Activated CD4-positive, alpha-beta T cell treated with anti-CD3 and anti-CD28 coated beads, Interleukin-2, amount 10 ng/mL, durations not matched to agents 24 days and 14 days (primary cell): ENCODE measurements at regions not wholly inside any gene's neighbourhood (a gene's known extent, or its start where the extent isn't known, plus 50 kb on each side); places are given as distances from the start of the nearest gene placed in this dataset.

Experiments
- DNase-seq: peaks from one replicate; pipeline ENCODE4 v3.0.0; 2022
- H3K27ac Mint-ChIP-seq: one replicate; pipeline ENCODE4 v1.8.0; 2022; ENCODE audit warnings: mild to moderate bottlenecking, mixed read lengths
- H3K27me3 Mint-ChIP-seq: one replicate; pipeline ENCODE4 v1.8.0; 2022; ENCODE audit warnings: mixed read lengths
- H3K36me3 Mint-ChIP-seq: one replicate; pipeline ENCODE4 v1.8.0; 2022; ENCODE audit warnings: low read depth, mild to moderate bottlenecking, mixed read lengths
- H3K4me1 Mint-ChIP-seq: one replicate; pipeline ENCODE4 v1.8.0; 2021; ENCODE audit warnings: mixed read lengths
- H3K4me3 Mint-ChIP-seq: one replicate; pipeline ENCODE4 v1.8.0; 2022; ENCODE audit warnings: mild to moderate bottlenecking, moderate library complexity, mixed read lengths
- H3K9me3 Mint-ChIP-seq: one replicate; pipeline ENCODE4 v1.8.0; 2021; ENCODE audit warnings: mixed read lengths
- intact Hi-C: fragments of 100-400 bp; cut with micrococcal nuclease; formaldehyde crosslinking; loops from one replicate; pipeline ENCODE4 v1.15.1; 2023

DNA sequence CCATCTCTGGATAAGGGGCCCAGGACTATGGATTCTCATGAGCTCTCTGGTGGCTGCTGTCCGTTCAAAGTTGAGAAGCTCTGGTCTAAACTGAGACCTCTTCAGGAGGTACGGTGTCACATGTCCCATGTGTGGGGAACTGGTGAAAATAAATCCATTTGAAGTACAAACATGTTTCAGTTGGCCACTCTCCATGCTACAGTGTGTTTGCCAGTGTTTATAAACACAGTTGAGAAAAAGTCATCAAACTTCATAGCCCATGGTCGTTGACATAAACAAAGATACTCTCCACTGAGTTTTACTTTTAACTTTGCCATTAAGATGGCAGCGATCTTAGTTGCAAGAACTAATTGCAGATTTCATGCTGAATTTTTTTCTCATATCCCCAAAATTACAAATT is 72.8 kb downstream of the PSMG1 start:
- Mint-ChIP-seq H3K36me3 (no peaks in the 10 kb centered on the region), H3K27ac (no peak overlapping the region), H3K4me3 (no peak overlapping the region), H3K4me1 (no peaks in the 10 kb centered on the region), H3K27me3 (peaks cover 2% of the 10 kb centered on the region), H3K9me3 (no peaks in the 10 kb centered on the region)
- intact Hi-C loops: no loop called here
- no peak for DNase-seq

DNA sequence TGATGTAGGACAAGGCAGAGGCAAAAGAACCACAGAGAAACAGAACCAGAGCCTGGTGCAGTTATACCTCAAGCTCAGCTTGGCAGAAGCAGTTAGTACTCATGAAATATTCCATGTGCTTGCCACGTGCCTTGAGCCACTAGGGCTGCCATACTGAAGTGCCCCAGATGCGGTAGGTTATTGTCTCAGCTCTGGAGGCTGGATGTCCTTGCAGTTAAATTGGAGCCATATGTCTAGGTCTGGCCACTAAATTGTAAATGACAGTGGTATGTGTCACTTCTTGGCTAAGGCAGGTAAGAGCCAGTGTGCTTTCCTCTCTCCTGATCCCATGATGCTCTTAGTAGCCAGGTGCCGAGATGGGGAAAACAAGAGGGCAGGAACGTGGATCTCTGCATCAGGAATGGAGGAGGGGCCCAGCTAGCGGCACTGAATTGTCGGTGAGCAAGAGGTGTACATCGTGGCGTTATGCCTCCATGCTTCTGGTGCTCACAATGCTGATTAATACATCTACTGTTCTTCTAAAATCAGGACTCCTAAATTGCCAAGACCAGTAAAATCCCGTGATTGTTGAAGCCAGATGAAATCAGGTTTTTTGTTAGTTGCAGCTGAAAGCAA is 73.5 kb downstream of the PSMG1 start:
- Mint-ChIP-seq H3K27me3 (peaks cover 2% of the 10 kb centered on the region), H3K9me3 (no peaks in the 10 kb centered on the region), H3K4me3 (no peak overlapping the region), H3K4me1 (no peaks in the 10 kb centered on the region), H3K36me3 (no peaks in the 10 kb centered on the region), H3K27ac (no peak overlapping the region)
- DNase-seq: no peak
- intact Hi-C loops: no loop called here

DNA sequence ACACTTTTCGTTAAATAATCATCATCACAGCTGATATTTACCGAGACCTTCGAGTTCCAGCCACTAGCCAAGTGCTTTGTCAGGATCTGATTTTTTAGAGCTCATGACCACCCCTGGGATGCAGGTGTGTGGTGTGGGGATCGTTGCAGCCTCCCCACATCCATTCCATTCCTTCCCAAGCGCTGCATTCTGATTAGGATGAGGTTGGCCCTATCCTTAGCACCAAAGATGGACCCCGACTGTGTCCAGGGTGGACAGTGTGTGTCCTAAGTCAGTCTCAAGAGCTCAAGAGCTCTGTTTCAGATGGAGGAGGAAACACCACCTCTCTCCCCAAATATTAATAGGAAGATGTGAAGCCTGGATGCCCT is 74.1 kb downstream of the PSMG1 start:
- intact Hi-C loops: no loop called here
- no peak for DNase-seq
- no peaks in the 10 kb centered on the region for H3K9me3 Mint-ChIP-seq
- H3K4me3 Mint-ChIP-seq: no peak overlapping the region
- no peaks in the 10 kb centered on the region for H3K4me1 Mint-ChIP-seq
- H3K27ac Mint-ChIP-seq: no peak overlapping the region
- H3K27me3 Mint-ChIP-seq: peaks cover 3% of the 10 kb centered on the region
- H3K36me3 Mint-ChIP-seq: no peaks in the 10 kb centered on the region

DNA sequence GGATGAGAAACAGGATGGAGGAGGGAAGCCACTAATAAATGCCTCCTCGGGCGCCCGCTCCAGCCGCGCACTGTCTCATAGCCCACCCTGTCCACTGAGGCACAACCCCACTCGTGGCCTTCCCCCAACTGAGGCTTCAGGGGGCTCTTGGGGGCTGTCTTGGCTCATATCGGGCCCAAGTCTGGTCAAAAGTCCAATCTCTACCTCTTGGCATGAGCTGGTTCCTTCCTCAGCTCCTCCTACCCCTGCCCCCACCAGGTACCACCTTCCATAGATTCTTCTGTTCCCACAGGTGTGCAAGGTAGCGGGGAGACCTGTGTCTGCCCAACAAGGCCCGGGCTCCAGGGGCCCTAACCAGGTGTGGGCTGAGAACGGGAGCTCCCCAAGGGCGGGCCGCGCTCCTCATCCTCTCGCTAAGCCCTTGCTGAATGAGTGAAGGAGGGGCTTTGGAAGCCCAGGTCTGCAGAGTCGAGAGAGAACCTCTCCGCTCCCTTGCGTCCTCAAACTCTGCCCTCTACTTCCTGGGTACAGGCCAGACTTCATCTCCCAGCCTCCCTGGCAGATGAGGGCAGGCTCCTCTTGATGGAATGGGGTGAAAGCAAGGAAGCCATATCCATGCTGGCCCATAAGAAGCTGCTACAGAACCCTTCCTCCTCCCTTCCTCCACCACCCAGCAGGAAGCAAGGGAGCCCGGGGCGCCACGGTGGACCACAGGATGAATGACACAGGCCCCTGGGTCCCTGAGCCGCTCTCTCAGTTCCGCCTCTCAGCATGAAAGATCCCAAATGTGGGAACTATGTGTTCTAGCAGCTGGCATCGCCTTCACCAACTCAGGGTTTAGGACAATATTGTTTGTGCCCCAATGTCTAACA is 74.7 kb downstream of the PSMG1 start:
- H3K4me3 Mint-ChIP-seq: no peak overlapping the region
- intact Hi-C loops: no loop called here
- no peaks in the 10 kb centered on the region for H3K9me3 Mint-ChIP-seq
- H3K27me3 Mint-ChIP-seq: peaks cover 7% of the 10 kb centered on the region
- no peak overlapping the region for H3K27ac Mint-ChIP-seq
- H3K36me3 Mint-ChIP-seq: no peaks in the 10 kb centered on the region
- DNase-seq: no peak
- no peaks in the 10 kb centered on the region for H3K4me1 Mint-ChIP-seq

DNA sequence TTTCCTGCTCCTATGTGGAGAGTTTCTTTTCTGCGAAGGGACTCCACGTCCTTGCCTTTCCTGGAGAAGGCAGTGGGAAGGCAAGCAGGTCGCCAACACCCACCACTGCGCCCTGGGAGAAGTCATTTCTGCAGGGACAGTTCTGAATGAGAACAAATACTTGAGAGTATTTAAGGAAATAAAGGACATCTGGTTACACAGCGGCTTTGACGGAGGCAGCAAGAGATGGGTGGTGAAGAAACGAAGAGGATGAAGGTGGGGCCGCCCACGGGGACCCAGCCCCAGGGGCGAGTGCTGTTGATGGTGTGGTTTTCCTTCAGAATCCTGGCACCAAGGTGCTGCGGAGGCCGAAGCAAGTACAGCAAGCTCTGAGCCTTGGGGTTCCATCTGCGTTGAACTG is 75.5 kb downstream of the PSMG1 start:
- DNase-seq: no peak
- H3K4me3 Mint-ChIP-seq: no peak overlapping the region

DNA sequence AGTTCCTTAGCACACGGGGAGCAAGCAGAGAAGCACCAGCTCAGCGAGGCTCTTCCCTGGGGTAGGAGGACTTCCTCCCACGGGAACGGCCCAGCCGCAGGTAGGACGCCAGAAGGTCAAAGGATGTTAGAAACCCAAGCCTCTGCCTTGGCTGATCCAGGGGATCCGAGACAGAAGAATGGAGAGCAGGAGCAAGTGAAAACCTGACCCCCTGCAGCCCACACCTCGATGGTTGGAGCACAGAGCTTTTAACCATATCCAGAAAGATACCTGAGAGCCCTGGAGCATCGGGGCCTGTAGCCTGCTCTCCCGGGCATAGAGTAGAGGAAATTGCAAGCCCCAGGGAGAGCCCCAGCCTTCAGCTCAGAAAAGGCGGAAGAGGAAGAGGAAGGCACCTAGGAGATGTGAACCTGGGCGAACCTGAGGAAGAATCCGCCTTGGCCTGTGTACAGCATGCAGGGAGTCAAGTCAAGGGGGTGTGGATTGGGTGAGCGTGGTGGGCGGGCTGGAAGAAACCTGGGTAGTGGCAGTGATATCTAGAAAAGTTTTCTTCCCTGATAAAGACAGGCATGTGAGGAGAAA is 76.3 kb downstream of the PSMG1 start:
- no peak overlapping the region for H3K27ac Mint-ChIP-seq
- no peaks in the 10 kb centered on the region for H3K4me1 Mint-ChIP-seq
- H3K36me3 Mint-ChIP-seq: no peaks in the 10 kb centered on the region
- no peak for DNase-seq
- no peaks in the 10 kb centered on the region for H3K9me3 Mint-ChIP-seq
- peaks cover 12% of the 10 kb centered on the region for H3K27me3 Mint-ChIP-seq
- intact Hi-C loops: no loop called here
- H3K4me3 Mint-ChIP-seq: no peak overlapping the region

More for the DNA sequence above, 75.5 kb downstream of the PSMG1 start:
- no peaks in the 10 kb centered on the region for H3K4me1 Mint-ChIP-seq
- H3K9me3 Mint-ChIP-seq: no peaks in the 10 kb centered on the region
- peaks cover 12% of the 10 kb centered on the region for H3K27me3 Mint-ChIP-seq
- H3K27ac Mint-ChIP-seq: no peak overlapping the region
- H3K36me3 Mint-ChIP-seq: no peaks in the 10 kb centered on the region
- intact Hi-C loops: no loop called here

DNA sequence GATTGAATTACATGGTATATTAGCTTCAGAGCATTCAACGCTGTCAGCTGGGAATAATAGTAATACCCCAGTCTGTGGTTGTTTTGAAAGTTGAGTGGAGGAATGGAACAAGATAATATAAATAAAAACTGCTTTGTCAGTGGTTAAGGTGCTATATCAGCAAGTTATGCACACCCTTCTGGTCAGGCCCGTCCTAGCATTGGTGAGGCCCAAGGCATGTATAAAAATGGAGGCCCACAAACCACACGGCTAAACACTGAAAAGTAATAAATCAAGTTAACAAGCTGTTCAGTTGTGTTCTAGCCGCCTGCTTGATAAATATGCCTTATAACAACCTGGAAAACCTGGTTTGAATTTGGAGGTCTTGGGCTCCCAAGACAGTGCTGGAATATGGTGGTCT is 77.4 kb downstream of the PSMG1 start:
- Mint-ChIP-seq H3K4me1 (no peaks in the 10 kb centered on the region), H3K9me3 (no peaks in the 10 kb centered on the region), H3K36me3 (no peaks in the 10 kb centered on the region), H3K27me3 (peaks cover 12% of the 10 kb centered on the region), H3K27ac (no peak overlapping the region), H3K4me3 (no peak overlapping the region)
- no peak for DNase-seq
- intact Hi-C loops: no loop called here

DNA sequence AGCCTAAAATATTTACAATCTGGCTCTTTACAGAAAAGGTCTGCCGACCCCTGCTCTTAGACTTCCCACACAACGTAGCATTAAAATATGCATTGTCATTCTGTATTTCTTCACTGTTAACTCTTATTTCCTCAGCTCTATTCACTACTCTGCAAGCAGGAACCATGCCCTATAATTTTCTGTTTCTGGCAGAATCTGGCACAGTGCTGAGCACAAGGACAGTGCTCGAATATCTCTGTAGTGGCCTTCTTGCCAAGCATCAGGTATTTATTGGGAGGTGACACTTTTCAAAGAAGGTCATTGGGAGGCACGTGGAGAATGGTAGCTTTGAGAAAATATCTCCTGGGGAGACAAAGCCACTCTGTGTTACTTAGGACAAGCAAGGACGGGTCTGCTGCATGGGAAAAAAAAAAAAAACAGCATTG is 77.9 kb downstream of the PSMG1 start:
- intact Hi-C loops: no loop called here
- Mint-ChIP-seq H3K27me3 (peaks cover 14% of the 10 kb centered on the region), H3K9me3 (no peaks in the 10 kb centered on the region), H3K4me1 (no peaks in the 10 kb centered on the region), H3K36me3 (no peaks in the 10 kb centered on the region), H3K4me3 (no peak overlapping the region), H3K27ac (no peak overlapping the region)
- DNase-seq: no peak

DNA sequence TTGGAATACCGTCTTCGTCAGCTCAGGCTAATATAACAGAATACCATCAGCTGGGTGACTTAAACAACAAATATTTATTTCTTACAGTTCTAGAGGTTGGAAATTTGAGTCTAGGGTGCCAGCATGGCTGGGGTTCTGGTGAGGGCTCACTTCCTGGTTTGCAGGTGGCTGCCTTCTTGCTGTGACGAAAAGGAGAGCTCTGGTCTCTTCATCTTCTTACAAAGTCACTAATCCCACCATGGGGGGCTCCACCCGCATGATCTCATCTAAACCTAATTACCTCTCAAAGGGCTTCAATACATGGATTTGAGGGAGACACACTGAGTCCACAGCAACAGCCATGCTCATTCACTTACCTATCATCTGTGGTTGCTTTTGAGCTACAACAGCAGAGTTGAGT is 78.3 kb downstream of the PSMG1 start:
- intact Hi-C loops: no loop called here
- peaks cover 14% of the 10 kb centered on the region for H3K27me3 Mint-ChIP-seq
- H3K27ac Mint-ChIP-seq: no peak overlapping the region
- no peak overlapping the region for H3K4me3 Mint-ChIP-seq
- no peak for DNase-seq
- no peaks in the 10 kb centered on the region for H3K9me3 Mint-ChIP-seq
- no peaks in the 10 kb centered on the region for H3K4me1 Mint-ChIP-seq
- H3K36me3 Mint-ChIP-seq: no peaks in the 10 kb centered on the region

DNA sequence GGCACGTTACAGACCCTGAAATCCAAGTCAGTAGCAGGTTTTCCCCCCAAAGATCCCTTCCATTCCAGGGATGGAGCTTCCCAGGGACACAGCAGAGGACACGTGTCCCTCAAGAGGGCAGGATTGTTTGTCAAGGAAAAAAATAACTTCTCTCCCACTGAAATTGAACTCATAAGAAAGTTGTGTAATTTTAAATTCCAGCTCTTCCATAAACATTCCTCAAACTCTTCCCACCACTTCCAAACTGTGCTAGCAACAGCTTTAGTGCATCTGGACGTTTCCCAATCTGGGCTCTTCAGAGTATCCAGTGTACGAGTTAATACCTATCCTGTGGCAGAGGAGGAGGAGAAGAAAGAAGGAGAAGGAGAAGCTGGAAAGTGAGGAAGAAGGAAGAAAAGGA is 79.6 kb downstream of the PSMG1 start:
- H3K27ac Mint-ChIP-seq: no peak overlapping the region
- H3K4me1 Mint-ChIP-seq: no peaks in the 10 kb centered on the region

DNA sequence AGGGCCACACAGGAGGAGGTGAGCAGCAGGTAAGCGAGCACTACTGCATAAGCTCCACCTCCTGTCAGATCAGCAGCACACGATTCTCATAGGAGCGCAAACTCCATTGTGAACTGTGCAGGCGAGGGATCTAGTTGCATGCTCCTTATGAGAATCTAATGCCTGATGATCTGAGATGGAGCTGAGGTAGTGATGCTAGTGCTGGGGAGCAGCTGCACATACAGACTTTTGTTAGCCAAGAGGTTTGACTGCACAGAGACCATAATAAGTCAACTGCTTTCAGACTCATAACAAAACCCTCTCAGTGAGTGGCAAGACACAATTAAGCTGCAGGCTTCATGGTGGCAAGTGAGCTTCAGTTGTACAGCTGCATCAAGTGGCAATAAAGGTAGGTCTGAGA is 83.4 kb downstream of the PSMG1 start:
- Mint-ChIP-seq H3K36me3 (no peaks in the 10 kb centered on the region), H3K27ac (no peak overlapping the region), H3K4me1 (peaks cover 3% of the 10 kb centered on the region), H3K27me3 (peaks cover 14% of the 10 kb centered on the region), H3K4me3 (no peak overlapping the region), H3K9me3 (no peaks in the 10 kb centered on the region)
- intact Hi-C loops: no loop called here
- no peak for DNase-seq

More for the DNA sequence above, 79.6 kb downstream of the PSMG1 start:
- intact Hi-C loops: no loop called here
- no peaks in the 10 kb centered on the region for H3K36me3 Mint-ChIP-seq
- H3K4me3 Mint-ChIP-seq: no peak overlapping the region
- DNase-seq: no peak
- peaks cover 14% of the 10 kb centered on the region for H3K27me3 Mint-ChIP-seq
- no peaks in the 10 kb centered on the region for H3K9me3 Mint-ChIP-seq

DNA sequence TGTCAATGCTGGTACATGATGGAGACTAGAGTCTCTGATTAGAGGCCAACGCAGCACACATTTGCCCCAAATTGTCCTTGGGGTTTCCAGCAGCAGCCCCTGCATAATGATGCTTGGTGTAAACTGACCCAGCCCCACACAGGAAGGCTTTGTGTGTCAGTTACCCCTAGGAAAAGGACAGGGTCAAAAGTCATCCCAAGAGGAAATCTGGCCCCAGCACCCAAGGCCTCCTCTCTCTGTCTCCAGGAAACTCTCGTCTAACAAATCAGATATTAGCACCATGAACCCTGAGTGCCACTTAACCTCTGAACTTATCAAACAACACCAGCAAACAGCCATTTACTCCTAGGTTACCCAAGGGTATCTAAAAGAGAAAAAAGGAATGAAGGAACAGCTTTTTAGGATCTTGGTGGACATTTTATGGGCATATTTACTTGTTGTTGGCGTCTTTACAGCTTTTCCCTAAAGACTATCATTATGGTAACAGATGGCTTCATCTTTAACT is 84.5 kb downstream of the PSMG1 start:
- no peak for DNase-seq
- Mint-ChIP-seq H3K4me1 (peaks cover 9% of the 10 kb centered on the region), H3K9me3 (no peaks in the 10 kb centered on the region), H3K27ac (no peak overlapping the region), H3K4me3 (no peak overlapping the region), H3K36me3 (no peaks in the 10 kb centered on the region), H3K27me3 (peaks cover 9% of the 10 kb centered on the region)
- intact Hi-C loops: no loop called here

DNA sequence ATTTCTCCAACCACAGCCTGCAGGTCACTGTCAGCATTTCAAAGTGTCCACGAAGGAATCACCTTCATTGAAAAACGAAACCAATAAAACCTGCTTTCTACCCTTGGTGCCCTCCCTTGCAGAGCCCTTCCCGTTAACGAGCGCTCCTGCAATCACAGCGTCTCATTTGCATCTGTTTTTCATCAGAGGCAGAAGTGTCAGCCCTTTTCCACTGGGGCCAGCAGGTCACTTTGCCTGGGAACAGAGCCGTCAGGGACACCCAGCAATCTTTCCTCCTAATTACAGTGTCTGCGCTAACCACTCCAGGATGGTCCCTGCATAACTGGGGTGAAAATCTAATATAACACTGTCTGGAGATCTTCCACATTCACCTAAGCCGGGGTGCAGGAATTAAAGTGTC is 85.3 kb downstream of the PSMG1 start:
- H3K36me3 Mint-ChIP-seq: no peaks in the 10 kb centered on the region
- intact Hi-C loops: no loop called here
- no peaks in the 10 kb centered on the region for H3K9me3 Mint-ChIP-seq
- H3K4me3 Mint-ChIP-seq: no peak overlapping the region
- no peak overlapping the region for H3K27ac Mint-ChIP-seq
- H3K4me1 Mint-ChIP-seq: peaks cover 9% of the 10 kb centered on the region
- no peak for DNase-seq
- peaks cover 5% of the 10 kb centered on the region for H3K27me3 Mint-ChIP-seq

DNA sequence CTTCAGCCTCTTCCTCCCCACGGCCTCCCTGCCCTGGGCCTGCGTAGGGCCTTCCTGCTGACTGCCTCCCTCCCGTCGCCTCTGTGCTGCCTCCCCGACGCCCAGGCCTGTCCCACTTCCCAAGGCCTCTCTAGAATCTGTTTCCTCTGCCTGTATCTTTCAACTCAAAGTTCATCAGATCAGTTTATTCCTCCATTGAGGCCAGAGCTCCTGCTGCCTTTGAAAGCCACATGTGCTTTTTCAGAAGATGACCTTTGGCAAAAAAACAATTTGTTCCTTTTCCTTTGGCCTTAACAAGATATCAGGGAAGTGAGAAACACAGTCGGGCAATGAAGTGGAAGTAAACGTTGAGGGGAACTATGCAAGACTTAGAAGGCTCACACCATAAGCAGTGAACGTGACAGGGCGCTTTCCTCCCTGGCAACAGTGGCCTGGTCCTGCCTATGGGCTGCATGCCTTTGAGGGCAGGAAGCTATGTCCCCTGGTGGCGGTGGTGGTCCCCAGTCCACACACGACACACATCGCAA is 85.9 kb downstream of the PSMG1 start:
- Mint-ChIP-seq H3K4me3 (no peak overlapping the region), H3K4me1 (peaks cover 9% of the 10 kb centered on the region), H3K9me3 (no peaks in the 10 kb centered on the region), H3K36me3 (no peaks in the 10 kb centered on the region), H3K27ac (no peak overlapping the region), H3K27me3 (peaks cover 3% of the 10 kb centered on the region)
- DNase-seq: no peak
- intact Hi-C loops: no loop called here
